GM12878 (cell line): ENCODE measurements at regions not wholly inside any gene's neighbourhood (a gene's known extent, or its start where the extent isn't known, plus 50 kb on each side); places are given as distances from the start of the nearest gene placed in this dataset.

Experiments used
- ATAC-seq: fragments of 200-7000 bp; cut with Tn5 transposase; 3 replicates; pipeline ENCODE4 v1.9.1; 2020; ENCODE audit warnings: mild to moderate bottlenecking, moderate library complexity
- BruUV-seq: library from RNA; stranded (reverse); fragments of 400-500 nt; replicated peaks from 2 replicates; lab custom pipeline; 2021; lab: Mats Ljungman, UMichigan
- CTCF ChIA-PET: fragments of 300-600 bp; sonication (Branson Sonifier 250); formaldehyde crosslinking; extraction: SDS; loops from one replicate; lab custom pipeline; 2021; ENCODE audit warnings: inconsistent platforms; lab: Yijun Ruan, JAX
- POLR2A ChIA-PET: fragments of 350-600 bp; formaldehyde crosslinking; extraction: SDS; loops from one replicate; lab custom pipeline; 2021; ENCODE audit warnings: inconsistent platforms; lab: Charles Lee
- RAD21 ChIA-PET: fragments of 300-600 bp; sonication (Branson Sonifier 250); formaldehyde crosslinking; loops from one replicate; lab custom pipeline; 2023; ENCODE audit warnings: antibody characterized with exemption; ENCODE audit not compliant: unreplicated experiment; lab: Charles Lee
- SMC1A ChIA-PET: fragments of 300-600 bp; sonication (Branson Sonifier 250); formaldehyde crosslinking; loops from one replicate; lab custom pipeline; 2023; ENCODE audit not compliant: unreplicated experiment, uncharacterized antibody; lab: Charles Lee
- DNase-seq: peaks from one replicate; pipeline ENCODE4 v3.0.0-alpha.2; 2011; ENCODE audit warnings: low read depth, low spot score
- FAIRE-seq: peaks from 3 replicates; lab custom pipeline; 2011; peaks lifted over from hg19 to GRCh38; lab: Jason Lieb, UNC
- H2AFZ ChIP-seq: 2 replicates; pipeline ENCODE4 v1.6.0; 2011; ENCODE audit warnings: low read depth, low read length, control low read depth; ENCODE audit not compliant: control insufficient read depth
- H3K27ac ChIP-seq: 2 replicates; pipeline ENCODE4 v1.5.1; 2011; ENCODE audit warnings: control low read depth; ENCODE audit not compliant: control insufficient read depth, insufficient read depth
- H3K27me3 ChIP-seq, 2 experiments: replicated peaks in 1 of 2; 2 replicates each; pipeline versions ENCODE4 v1.6.0 to v1.6.1; 2011; ENCODE audit warnings: low read length in 1 of 2; ENCODE audit not compliant: control insufficient read depth in 2 of 2, insufficient read depth in 2 of 2
- H3K36me3 ChIP-seq, 2 experiments: 2 replicates each; pipeline ENCODE4 v1.5.1; 2011; ENCODE audit warnings: low read length in 1 of 2; ENCODE audit not compliant: control insufficient read depth in 2 of 2, insufficient read depth in 2 of 2
- H3K4me1 ChIP-seq: 2 replicates; pipeline ENCODE4 v1.6.1; 2011; ENCODE audit warnings: mild to moderate bottlenecking, low read length, moderate library complexity, mixed read lengths; ENCODE audit not compliant: control insufficient read depth, insufficient read depth
- H3K4me2 ChIP-seq: 2 replicates; pipeline ENCODE4 v1.6.0; 2011; ENCODE audit warnings: control low read depth; ENCODE audit not compliant: control insufficient read depth, insufficient read depth
- H3K4me3 ChIP-seq: fragments of 200-600 bp; sonication (generic); 2 replicates; pipeline ENCODE4 v1.5.1; 2016
- H3K79me2 ChIP-seq: 2 replicates; pipeline ENCODE4 v1.6.0; 2011; ENCODE audit warnings: low read length; ENCODE audit not compliant: control insufficient read depth, insufficient read depth
- H3K9ac ChIP-seq: 2 replicates; pipeline ENCODE4 v1.8.0; 2011; ENCODE audit warnings: low read length, control low read depth, mixed read lengths; ENCODE audit not compliant: control insufficient read depth, insufficient read depth
- H3K9me3 ChIP-seq: replicated peaks from 3 replicates; pipeline ENCODE4 v1.5.1; 2011; ENCODE audit warnings: mild to moderate bottlenecking, low read length; ENCODE audit not compliant: control insufficient read depth, insufficient read depth
- H4K20me1 ChIP-seq: 2 replicates; pipeline ENCODE4 v1.6.0; 2011; ENCODE audit not compliant: control insufficient read depth, insufficient read depth
- ASH2L ChIP-seq: fragments of 300-600, 200-600 bp; sonication (generic); IDR thresholded peaks from 2 replicates; pipeline ENCODE4 v1.6.1; 2017; ENCODE audit warnings: low read depth, mild to moderate bottlenecking, borderline replicate concordance
- HDAC2 ChIP-seq: fragments of 200-600 bp; sonication (generic); IDR thresholded peaks from 2 replicates; pipeline ENCODE4 v1.6.1; 2017
- MEF2A ChIP-seq: IDR thresholded peaks from 2 replicates; pipeline ENCODE4 v1.6.1; 2011; ENCODE audit warnings: low read depth, mild to moderate bottlenecking, low read length, moderate library complexity; ENCODE audit not compliant: insufficient read depth
- SMC3 ChIP-seq: IDR thresholded peaks from 2 replicates; pipeline ENCODE4 v1.6.1; 2011; ENCODE audit warnings: low read length, improper control_type of control experiment, borderline replicate concordance
- TAF1 ChIP-seq: IDR thresholded peaks from 2 replicates; pipeline ENCODE4 v1.6.1; 2011; ENCODE audit warnings: mild to moderate bottlenecking, low read depth, low read length, borderline replicate concordance
- TCF7 ChIP-seq: IDR thresholded peaks from 2 replicates; pipeline ENCODE4 v1.6.1; 2014; ENCODE audit warnings: antibody characterized with exemption, borderline replicate concordance
- ZBTB40 ChIP-seq: fragments of 450-650 bp; IDR thresholded peaks from 2 replicates; pipeline ENCODE4 v1.6.1; 2016; ENCODE audit warnings: mild to moderate bottlenecking, moderate library complexity, borderline replicate concordance
- WGBS: methylation state at CpG from one replicate; pipeline ENCODE4 v1.1.6; 2016; ENCODE audit warnings: low lambda C conversion rate; ENCODE audit not compliant: insufficient replicate concordance, insufficient coverage; ENCODE audit errors: missing lambda C conversion rate; 5-methylcytosine and 5-hydroxymethylcytosine counted together
- in situ Hi-C: fragments of 300-500 bp; cut with MboI; formaldehyde crosslinking; loops from 9 replicates; pipeline ENCODE4 v1.14.3; 2018; ENCODE audit warnings: mixed read lengths
- intact Hi-C: fragments of 100-400 bp; cut with micrococcal nuclease; formaldehyde crosslinking; loops from one replicate; pipeline ENCODE4 v1.14.2; 2022; ENCODE audit not compliant: unreplicated experiment
- TF ChIP-seq, protein P1 (sequence below): IDR thresholded peaks from 2 replicates; pipeline ENCODE4 v1.6.1; 2012; ENCODE audit warnings: low read depth, low read length, improper control_type of control experiment

GRCh38 chr1:4147509-4147908, 247.4 kb upstream of the C1orf174 start (continued):
- TF ChIP-seq ZBTB40: no peak

GRCh38 chr1:4149281-4149680, 249.2 kb upstream of the C1orf174 start:
- RAD21 ChIA-PET: no interaction called here
- H3K4me2 ChIP-seq: no peak overlapping the region
- no peaks in the 10 kb centered on the region for H3K9me3 ChIP-seq
- in situ Hi-C loops (no loop called here), intact Hi-C loops (no loop called here)
- SMC1A ChIA-PET: no interaction called here
- DNase-seq (no peak), FAIRE-seq (no peak), ATAC-seq (no peak)
- 21% methylated on average over 7 of the region's 7 CpGs for WGBS
- no peak overlapping the region for H3K9ac ChIP-seq
- H3K27ac ChIP-seq: no peak overlapping the region
- H3K4me1 ChIP-seq: no peaks in the 10 kb centered on the region
- no TSS peak for BruUV-seq
- H2AFZ ChIP-seq: no peak overlapping the region
- TF ChIP-seq TCF7 (no peak), HDAC2 (no peak), TAF1 (no peak), MEF2A (no peak), ASH2L (no peak), SMC3 (no peak)
- TF ChIP-seq, protein P1, sequence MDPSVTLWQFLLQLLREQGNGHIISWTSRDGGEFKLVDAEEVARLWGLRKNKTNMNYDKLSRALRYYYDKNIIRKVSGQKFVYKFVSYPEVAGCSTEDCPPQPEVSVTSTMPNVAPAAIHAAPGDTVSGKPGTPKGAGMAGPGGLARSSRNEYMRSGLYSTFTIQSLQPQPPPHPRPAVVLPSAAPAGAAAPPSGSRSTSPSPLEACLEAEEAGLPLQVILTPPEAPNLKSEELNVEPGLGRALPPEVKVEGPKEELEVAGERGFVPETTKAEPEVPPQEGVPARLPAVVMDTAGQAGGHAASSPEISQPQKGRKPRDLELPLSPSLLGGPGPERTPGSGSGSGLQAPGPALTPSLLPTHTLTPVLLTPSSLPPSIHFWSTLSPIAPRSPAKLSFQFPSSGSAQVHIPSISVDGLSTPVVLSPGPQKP: no peak
- H3K36me3 ChIP-seq: no peaks in the 10 kb centered on the region
- CTCF ChIA-PET: no interaction called here
- POLR2A ChIA-PET: no interaction called here
- H3K27me3 ChIP-seq: no peaks in the 10 kb centered on the region
- no peak overlapping the region for H3K4me3 ChIP-seq
- H4K20me1 ChIP-seq: no peaks in the 10 kb centered on the region
- no peaks in the 10 kb centered on the region for H3K79me2 ChIP-seq
